ENCODE measurements at regions not wholly inside any gene's neighbourhood (a gene's known extent, or its start where the extent isn't known, plus 50 kb on each side); places are given as distances from the start of the nearest gene placed in this dataset.

- TF ChIP-seq CTCF (conservative IDR thresholded peaks at IDR 0.05; ENCODE audit: low read length): no peak
- H3K4me3 ChIP-seq (ENCODE audit: low read length): no peak overlapping the region
- DNase-seq (ENCODE audit: low read depth): no peak
These were observed 145.5 kb downstream of the RNASET2 start for GRCh38 chr6:166810864-166811263.

GRCh38 chr6:166809721-166810120 lies 146.6 kb downstream of the RNASET2 start:
- TF ChIP-seq CTCF (conservative IDR thresholded peaks at IDR 0.05; ENCODE audit: low read length): no peak
- no peak for DNase-seq (ENCODE audit: low read depth)
- H3K4me3 ChIP-seq (ENCODE audit: low read length): no peak overlapping the region

GRCh38 chr6:166806962-166807757 lies 149.2 kb downstream of the RNASET2 start:
- DNase-seq (ENCODE audit: low read depth): no peak
- no peak overlapping the region for H3K4me3 ChIP-seq (ENCODE audit: low read length)
- no peak for TF ChIP-seq CTCF (conservative IDR thresholded peaks at IDR 0.05; ENCODE audit: low read length)

- no peak overlapping the region for H3K4me3 ChIP-seq (ENCODE audit: low read length)
- no peak for TF ChIP-seq CTCF (conservative IDR thresholded peaks at IDR 0.05; ENCODE audit: low read length)
- no peak for DNase-seq (ENCODE audit: low read depth)
These were observed 150.0 kb downstream of the RNASET2 start for GRCh38 chr6:166806217-166806838.

GRCh38 chr6:166803471-166803870 lies 152.9 kb downstream of the RNASET2 start:
- H3K4me3 ChIP-seq (ENCODE audit: low read length): no peak overlapping the region
- no peak for TF ChIP-seq CTCF (conservative IDR thresholded peaks at IDR 0.05; ENCODE audit: low read length)
- DNase-seq (ENCODE audit: low read depth): no peak

- no peak for TF ChIP-seq CTCF (conservative IDR thresholded peaks at IDR 0.05; ENCODE audit: low read length)
- DNase-seq (ENCODE audit: low read depth): no peak
- no peak overlapping the region for H3K4me3 ChIP-seq (ENCODE audit: low read length)
These were observed 153.9 kb downstream of the RNASET2 start for GRCh38 chr6:166802401-166802800.

GRCh38 chr6:166800137-166800536 lies 156.2 kb downstream of the RNASET2 start:
- TF ChIP-seq CTCF (conservative IDR thresholded peaks at IDR 0.05; ENCODE audit: low read length): no peak
- H3K4me3 ChIP-seq (ENCODE audit: low read length): no peak overlapping the region
- no peak for DNase-seq (ENCODE audit: low read depth)
